Activated CD4-positive, alpha-beta T cell treated with anti-CD3 and anti-CD28 coated beads, Interleukin-2, amount 50 U/mL, for 4 hours (primary cell): ENCODE measurements at regions not wholly inside any gene's neighbourhood (a gene's known extent, or its start where the extent isn't known, plus 50 kb on each side); places are given as distances from the start of the nearest gene placed in this dataset.

Experiments
- DNase-seq, 2 experiments: peaks; one replicate each; pipeline ENCODE4 v3.0.0-alpha.2; 2020

- no peak for DNase-seq
Measured at GRCh38 chr5:159422910-159423309, 92.6 kb upstream of the IL12B start.

GRCh38 chr5:159424123-159424522, 93.8 kb upstream of the IL12B start:
- DNase-seq, result no peak

GRCh38 chr5:159426694-159427093, 96.4 kb upstream of the IL12B start:
- no peak for DNase-seq

GRCh38 chr5:159427180-159428012, 97.1 kb upstream of the IL12B start:
- no peak for DNase-seq

- DNase-seq, result no peak
Measured at GRCh38 chr5:159430361-159431012, 100.2 kb upstream of the IL12B start.

- no peak for DNase-seq
Measured at GRCh38 chr5:159435855-159436254, 105.6 kb upstream of the IL12B start.

- DNase-seq, result no peak
Measured at GRCh38 chr5:159438092-159438491, 107.8 kb upstream of the IL12B start.

GRCh38 chr5:159439002-159439401, 108.7 kb upstream of the IL12B start:
- no peak for DNase-seq

- DNase-seq, result no peak
Measured at GRCh38 chr5:159440235-159440634, 109.9 kb upstream of the IL12B start.

- DNase-seq, result no peak
Measured at GRCh38 chr5:159440968-159441367, 110.7 kb upstream of the IL12B start.

- DNase-seq, result no peak
Measured at GRCh38 chr5:159441441-159441840, 111.2 kb upstream of the IL12B start.

GRCh38 chr5:159442206-159442850, 112.0 kb upstream of the IL12B start:
- no peak for DNase-seq

- DNase-seq, result no peak
Measured at GRCh38 chr5:159444441-159445082, 114.3 kb upstream of the IL12B start.

GRCh38 chr5:159447116-159447515, 116.8 kb upstream of the IL12B start:
- no peak for DNase-seq

GRCh38 chr5:159448841-159449407, 118.6 kb upstream of the IL12B start:
- DNase-seq, result no peak

GRCh38 chr5:159449925-159450324, 119.6 kb upstream of the IL12B start:
- DNase-seq, result no peak

- no peak for DNase-seq
Measured at GRCh38 chr5:159450417-159450816, 120.1 kb upstream of the IL12B start.

GRCh38 chr5:159451197-159452052, 121.1 kb upstream of the IL12B start:
- no peak for DNase-seq

GRCh38 chr5:159452480-159453167, 122.3 kb upstream of the IL12B start:
- DNase-seq, result no peak

- no peak for DNase-seq
Measured at GRCh38 chr5:159453209-159453608, 122.9 kb upstream of the IL12B start.

GRCh38 chr5:159456261-159456660, 126.0 kb upstream of the IL12B start:
- DNase-seq, result no peak
